ENCODE measurements at regions not wholly inside any gene's neighbourhood (a gene's known extent, or its start where the extent isn't known, plus 50 kb on each side); places are given as distances from the start of the nearest gene placed in this dataset.

DNA sequence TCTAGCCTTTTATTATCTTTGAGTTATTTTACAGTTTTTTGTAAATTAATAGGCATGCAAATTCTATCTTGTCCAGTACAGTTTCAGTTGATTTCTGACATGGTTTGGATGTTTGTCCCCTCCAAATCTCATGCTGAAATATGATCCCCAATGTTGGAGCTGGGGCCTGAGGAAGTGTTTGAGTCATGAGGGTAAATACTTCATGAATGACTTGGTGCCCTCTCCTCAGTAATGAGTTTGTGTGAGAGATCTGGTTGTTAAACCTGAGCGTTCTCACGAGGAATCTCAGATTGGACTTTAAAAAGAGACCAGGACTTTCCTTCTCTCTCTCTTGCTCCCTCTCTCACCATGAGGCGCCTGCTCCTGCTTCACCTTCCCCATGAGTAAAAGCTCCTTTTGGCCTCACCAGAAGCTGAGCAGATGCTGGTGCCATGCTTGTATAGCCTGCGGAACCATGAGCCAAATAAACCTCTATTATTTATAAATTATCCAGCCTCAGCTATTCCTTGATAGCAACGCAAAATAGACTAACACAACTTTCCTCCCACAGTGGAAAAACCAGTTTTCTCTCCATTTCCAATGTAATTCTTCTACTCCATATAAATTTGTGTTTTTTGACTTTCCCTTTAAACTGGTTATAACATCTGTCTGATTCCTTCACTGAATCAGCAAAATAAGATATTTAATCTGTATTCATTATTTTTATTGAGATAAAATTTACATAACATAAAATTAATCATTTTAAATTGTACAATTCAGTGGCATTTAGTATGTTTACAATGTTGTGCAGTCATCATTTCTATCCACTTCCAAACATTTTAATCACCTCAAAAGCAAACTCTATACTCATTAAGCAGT is 78.7 kb upstream of the PRSS16 start:
- TF ChIP-seq, protein P1, sequence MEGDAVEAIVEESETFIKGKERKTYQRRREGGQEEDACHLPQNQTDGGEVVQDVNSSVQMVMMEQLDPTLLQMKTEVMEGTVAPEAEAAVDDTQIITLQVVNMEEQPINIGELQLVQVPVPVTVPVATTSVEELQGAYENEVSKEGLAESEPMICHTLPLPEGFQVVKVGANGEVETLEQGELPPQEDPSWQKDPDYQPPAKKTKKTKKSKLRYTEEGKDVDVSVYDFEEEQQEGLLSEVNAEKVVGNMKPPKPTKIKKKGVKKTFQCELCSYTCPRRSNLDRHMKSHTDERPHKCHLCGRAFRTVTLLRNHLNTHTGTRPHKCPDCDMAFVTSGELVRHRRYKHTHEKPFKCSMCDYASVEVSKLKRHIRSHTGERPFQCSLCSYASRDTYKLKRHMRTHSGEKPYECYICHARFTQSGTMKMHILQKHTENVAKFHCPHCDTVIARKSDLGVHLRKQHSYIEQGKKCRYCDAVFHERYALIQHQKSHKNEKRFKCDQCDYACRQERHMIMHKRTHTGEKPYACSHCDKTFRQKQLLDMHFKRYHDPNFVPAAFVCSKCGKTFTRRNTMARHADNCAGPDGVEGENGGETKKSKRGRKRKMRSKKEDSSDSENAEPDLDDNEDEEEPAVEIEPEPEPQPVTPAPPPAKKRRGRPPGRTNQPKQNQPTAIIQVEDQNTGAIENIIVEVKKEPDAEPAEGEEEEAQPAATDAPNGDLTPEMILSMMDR (IDR thresholded peaks at IDR 0.05; ENCODE audit: poor library complexity, severe bottlenecking), result no peak
- TF ChIP-seq POLR2AphosphoS5 (IDR thresholded peaks at IDR 0.05) (no peak), RAD21 (conservative IDR thresholded peaks at IDR 0.05) (no peak), TAF1 (IDR thresholded peaks at IDR 0.05; ENCODE audit: low read depth) (no peak), EZH2 (IDR thresholded peaks at IDR 0.05; ENCODE audit: borderline replicate concordance, insufficient read depth, low read length, poor library complexity, severe bottlenecking) (no peak), EP300 (conservative IDR thresholded peaks at IDR 0.05; ENCODE audit: poor library complexity, severe bottlenecking) (no peak), SMC3 (conservative IDR thresholded peaks at IDR 0.05; ENCODE audit: poor library complexity) (no peak), MXI1 (conservative IDR thresholded peaks at IDR 0.05; ENCODE audit: poor library complexity, severe bottlenecking) (no peak)
- TF ChIP-seq, protein P2, sequence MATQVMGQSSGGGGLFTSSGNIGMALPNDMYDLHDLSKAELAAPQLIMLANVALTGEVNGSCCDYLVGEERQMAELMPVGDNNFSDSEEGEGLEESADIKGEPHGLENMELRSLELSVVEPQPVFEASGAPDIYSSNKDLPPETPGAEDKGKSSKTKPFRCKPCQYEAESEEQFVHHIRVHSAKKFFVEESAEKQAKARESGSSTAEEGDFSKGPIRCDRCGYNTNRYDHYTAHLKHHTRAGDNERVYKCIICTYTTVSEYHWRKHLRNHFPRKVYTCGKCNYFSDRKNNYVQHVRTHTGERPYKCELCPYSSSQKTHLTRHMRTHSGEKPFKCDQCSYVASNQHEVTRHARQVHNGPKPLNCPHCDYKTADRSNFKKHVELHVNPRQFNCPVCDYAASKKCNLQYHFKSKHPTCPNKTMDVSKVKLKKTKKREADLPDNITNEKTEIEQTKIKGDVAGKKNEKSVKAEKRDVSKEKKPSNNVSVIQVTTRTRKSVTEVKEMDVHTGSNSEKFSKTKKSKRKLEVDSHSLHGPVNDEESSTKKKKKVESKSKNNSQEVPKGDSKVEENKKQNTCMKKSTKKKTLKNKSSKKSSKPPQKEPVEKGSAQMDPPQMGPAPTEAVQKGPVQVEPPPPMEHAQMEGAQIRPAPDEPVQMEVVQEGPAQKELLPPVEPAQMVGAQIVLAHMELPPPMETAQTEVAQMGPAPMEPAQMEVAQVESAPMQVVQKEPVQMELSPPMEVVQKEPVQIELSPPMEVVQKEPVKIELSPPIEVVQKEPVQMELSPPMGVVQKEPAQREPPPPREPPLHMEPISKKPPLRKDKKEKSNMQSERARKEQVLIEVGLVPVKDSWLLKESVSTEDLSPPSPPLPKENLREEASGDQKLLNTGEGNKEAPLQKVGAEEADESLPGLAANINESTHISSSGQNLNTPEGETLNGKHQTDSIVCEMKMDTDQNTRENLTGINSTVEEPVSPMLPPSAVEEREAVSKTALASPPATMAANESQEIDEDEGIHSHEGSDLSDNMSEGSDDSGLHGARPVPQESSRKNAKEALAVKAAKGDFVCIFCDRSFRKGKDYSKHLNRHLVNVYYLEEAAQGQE (IDR thresholded peaks at IDR 0.05; ENCODE audit: borderline replicate concordance), result no peak
